HT-29 (cell line): ENCODE measurements at regions not wholly inside any gene's neighbourhood (a gene's known extent, or its start where the extent isn't known, plus 50 kb on each side); places are given as distances from the start of the nearest gene placed in this dataset.
"Not testable (repeated sequence)": the region's sequence is repeated elsewhere in the genome, so short reads cannot be mapped to it uniquely, and the experiment has no call there.

Source experiments
- DNase-seq: peaks from one replicate; pipeline ENCODE4 v3.0.0-alpha.2; 2015; ENCODE audit warnings: low spot score

- DNase-seq: no peak
Observed at GRCh38 chr4:187060551-187060950, 336.9 kb upstream of the FAT1 start.

DNA sequence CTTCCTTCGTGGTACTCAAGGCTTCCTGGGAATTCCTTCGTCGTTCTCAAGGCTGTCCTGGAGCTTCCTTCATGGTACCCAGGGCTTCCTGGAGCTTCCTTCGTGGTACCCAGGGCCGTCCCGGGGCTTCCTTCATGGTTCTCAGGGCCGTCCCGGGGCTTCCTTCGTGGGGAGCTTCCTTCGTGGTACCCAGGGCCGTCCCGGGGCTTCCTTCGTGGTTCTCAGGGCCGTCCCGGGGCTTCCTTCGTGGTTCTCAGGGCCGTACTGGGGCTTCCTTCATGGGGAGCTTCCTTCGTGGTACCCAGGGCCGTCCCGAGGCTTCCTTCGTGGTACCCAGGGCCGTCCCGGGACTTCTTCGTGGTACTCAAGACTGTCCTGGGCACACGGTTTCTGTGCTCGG is 339.6 kb upstream of the FAT1 start:
- no peak for DNase-seq

DNA sequence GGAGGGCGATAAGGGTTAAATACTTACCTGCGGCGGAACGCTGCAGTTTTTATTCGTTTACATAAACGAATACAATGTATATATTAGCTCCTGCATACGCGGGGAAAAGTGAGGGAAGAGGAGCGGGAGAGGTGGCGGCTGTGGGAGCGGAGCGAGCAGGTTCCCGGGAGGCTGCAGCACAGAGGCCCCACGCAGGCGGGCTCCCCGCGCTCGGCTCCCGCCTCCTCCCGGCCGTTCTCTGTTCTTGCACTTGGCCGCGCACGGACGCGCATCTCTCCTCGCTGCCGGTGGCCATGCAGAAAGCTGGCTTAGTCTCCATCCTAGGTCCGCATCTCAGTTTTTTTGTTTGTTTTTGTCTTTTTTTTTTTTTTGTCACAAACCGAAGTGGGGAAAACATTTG is 340.4 kb upstream of the FAT1 start:
- no peak for DNase-seq

GRCh38 chr4:187065396-187065795 is 341.7 kb upstream of the FAT1 start:
- no peak for DNase-seq

DNA sequence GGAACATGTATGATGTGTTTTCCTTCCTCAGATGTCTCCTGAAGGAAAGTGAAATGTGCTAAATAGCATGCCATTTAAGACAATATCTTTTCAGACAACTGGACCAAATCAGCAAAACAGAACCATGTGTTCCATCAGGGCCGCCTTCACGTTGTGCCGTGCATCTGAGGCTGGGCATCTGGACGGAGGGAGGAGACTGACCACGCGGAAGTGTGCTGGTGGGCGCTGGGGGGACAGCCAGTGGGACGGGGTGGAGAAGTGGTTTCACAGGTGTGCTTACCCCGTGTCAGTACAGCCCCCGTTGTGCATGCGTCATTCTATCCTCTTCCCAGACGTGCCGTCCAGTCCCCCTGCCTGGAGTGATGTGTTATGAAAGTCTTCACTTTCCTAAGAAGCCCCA is 342.1 kb upstream of the FAT1 start:
- no peak for DNase-seq

DNA sequence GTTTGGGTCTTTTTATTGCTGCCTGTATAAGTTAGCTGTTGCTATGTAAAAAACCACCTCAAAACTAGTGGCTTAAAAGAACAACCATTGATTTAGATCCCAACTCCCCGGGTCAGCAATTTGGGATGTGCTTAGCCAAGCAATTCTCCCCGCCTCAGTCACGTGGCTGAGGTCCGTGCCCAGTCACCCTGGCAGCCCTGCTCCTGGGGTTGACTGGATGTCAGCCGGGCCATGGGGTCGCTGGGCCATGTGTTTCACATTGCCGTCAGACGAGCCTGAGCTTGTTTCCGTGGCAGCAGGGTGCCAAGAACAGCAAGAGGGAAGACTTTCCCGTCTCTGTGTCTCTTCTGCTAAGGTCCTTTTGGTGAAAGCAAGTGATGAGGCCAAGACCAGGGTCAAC is 345.7 kb upstream of the FAT1 start:
- no peak for DNase-seq

DNA sequence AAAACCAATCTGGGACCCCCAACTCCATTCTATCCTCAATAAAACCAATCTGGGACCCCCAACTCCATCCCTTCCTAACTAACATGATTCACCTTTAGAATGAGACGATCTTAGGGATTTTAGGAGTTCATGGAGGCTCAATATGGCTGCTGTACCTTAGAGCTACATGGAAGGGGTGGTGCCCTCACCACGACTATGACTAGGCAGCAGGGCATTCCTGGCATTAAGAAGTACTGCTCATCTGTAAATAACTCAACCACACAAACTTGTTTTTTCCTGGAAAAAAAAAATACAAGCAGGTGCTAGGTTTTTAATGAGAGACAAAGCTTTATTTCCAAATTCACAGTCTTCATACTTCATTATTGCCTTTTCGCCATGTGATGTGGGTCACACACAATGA is 346.5 kb upstream of the FAT1 start:
- no peak for DNase-seq

DNA sequence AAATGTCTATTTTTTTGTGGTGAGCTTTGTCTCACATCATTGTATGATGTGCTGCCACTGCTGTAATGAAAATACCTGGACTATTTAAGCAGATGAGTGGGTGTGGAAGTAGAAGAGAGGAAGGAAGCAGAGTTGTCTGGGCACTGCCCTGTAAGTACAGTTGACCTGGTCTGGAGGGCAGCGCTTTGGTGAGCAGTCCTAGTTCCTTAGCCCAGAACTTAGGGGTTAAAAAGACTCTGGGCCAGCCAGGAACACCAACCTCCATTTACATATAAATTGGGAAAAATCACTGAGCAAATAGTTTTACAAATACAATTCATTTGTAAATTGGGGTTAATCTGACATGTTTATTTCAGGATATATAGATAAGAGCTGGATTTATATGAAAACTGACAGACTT is 347.1 kb upstream of the FAT1 start:
- DNase-seq: no peak

DNA sequence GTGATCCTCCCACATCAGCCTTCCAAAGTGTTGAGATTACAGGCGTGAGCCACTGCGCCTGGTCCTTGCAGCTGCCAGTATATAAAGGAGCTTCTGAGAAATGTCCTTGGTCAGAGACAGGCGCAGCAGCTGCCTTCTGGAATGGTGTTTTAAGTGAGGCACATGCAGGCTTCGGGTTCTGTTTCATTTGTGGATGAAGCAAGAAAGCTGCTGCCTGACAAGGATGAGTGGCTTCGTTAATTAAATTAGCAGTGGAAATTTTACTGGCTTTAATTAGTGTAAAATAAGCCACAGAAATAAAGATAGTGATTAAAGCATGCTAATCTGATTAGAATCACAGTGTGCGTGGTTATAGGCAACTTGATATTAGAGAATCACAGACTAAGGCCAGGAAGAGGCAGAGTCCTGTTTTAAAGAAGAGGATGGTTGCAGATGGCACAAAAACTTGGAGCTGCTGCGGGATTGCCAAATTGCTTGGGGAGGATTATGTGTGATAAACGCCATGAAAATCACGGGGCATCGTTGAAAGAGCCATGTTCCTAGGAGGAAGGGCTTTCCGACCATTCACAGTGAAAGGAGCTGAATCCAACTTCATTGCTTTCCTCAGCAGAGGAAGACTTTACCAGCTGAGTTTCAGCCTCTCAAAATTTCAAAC is 348.4 kb upstream of the FAT1 start:
- no peak for DNase-seq

GRCh38 chr4:187073820-187074219 is 350.2 kb upstream of the FAT1 start:
- DNase-seq: no peak

- no peak for DNase-seq
Observed at GRCh38 chr4:187075514-187075913, 351.9 kb upstream of the FAT1 start.

DNA sequence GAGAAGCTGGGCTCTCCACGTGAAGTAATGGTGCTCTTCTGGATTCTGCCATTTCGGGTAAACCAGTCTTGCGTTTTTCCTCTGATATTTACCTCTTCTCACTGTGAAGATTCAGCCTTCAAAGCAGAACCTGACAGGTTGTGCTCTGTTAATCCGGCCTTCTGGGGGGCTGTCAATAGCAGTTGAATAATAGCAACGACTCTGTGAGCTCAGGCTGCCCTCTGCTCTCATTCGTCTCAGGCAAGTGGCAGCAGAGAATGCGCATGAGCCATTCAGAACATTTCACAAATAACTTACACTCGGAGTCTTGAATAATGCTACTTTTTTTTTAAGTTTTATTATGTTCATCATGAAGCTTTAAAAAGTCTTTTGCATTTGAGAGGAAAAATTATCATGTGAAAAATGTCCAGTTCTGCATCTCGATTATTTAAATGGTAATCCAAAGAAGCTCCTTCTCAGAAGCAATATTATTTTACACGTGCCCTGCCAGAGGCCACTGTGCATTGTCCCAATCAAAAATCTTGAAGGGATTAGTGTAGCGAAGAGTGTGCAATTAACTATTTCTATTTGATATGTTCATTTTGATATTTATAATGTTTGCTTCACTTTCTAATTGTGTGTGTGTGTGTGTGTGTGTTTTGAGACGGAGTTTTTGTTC is 354.2 kb upstream of the FAT1 start:
- no peak for DNase-seq

GRCh38 chr4:187084701-187085100 is 361.0 kb upstream of the FAT1 start:
- DNase-seq: no peak

DNA sequence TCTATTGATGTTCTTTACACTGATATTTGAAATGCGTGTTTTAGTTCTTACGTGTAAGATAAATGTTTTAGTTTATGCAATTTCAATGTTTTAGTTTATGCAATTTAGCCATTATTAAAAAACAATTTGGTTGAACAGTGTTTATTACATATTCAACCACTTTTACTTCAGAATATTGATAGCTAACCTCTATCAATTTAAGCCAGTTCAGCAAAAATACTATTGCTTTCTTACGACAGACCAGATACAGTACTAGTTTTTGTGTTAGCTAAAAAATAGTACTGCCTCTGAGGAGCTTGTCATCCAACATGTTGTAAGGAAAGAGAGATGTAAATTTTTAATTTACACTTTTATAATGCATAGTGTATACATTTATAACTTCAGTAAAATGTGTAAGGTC is 361.7 kb upstream of the FAT1 start:
- DNase-seq: no peak

DNA sequence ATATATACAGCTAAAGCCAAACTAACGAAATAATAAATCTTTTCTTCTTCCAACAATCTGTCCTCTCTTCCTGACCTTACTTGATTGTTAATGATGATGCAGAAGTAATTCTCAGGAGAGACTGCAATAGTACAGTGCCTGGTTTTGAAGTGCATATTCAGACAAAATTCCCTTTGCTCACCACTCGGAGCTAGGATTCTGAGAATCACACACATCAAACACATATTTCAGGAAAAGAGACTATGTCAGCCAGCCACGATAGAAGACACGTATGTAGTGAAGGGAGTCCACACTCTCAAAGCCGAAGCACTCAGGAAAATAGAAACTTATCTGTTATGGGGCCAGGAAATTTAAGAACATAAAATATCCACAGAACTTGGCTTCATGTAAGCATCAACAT is 362.5 kb upstream of the FAT1 start:
- no peak for DNase-seq

GRCh38 chr4:187088070-187088799 is 364.6 kb upstream of the FAT1 start:
- no peak for DNase-seq

GRCh38 chr4:187090401-187090800 is 366.7 kb upstream of the FAT1 start:
- no peak for DNase-seq

GRCh38 chr4:187090832-187091231 is 367.2 kb upstream of the FAT1 start:
- not testable (repeated sequence) for DNase-seq

DNA sequence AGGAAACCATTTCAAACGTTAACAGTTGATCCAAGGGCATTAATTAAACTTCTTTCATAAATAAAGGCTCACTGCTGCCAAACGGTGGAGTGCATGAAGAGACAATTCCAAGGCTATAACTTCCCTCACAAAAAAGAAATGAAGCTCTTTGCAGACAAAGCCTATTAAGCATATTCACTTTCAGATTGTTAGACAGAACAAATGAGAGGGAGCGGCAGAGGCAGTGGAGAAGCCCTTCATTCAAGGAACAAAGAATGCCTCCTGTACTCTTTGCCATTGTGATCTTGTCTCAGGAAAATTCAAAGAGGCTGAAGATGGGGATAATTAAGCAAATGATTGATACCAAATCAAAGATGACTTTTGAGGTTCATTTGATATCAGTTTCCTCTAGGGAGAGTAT is 370.5 kb upstream of the FAT1 start:
- DNase-seq: no peak

DNA sequence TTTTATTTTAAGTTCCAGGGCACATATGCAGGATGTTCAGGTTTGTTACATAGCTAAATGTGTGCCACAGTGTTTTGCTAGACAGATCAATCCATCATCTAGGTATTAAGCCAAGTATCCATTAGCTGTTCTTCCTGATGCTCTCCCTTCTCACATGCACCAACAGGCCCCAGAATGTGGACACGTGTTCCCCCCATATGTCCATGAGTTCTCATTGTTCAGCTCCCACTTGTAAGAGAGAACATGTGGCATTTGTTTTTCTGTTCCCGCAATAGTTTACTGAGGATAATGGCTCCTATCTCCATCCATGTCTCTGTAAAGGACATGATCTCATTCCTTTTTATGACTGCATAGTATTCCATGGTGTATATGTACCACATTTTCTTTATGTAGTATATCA is 374.8 kb upstream of the FAT1 start:
- no peak for DNase-seq

- DNase-seq: no peak
Observed at GRCh38 chr4:187103351-187103750, 379.7 kb upstream of the FAT1 start.

DNA sequence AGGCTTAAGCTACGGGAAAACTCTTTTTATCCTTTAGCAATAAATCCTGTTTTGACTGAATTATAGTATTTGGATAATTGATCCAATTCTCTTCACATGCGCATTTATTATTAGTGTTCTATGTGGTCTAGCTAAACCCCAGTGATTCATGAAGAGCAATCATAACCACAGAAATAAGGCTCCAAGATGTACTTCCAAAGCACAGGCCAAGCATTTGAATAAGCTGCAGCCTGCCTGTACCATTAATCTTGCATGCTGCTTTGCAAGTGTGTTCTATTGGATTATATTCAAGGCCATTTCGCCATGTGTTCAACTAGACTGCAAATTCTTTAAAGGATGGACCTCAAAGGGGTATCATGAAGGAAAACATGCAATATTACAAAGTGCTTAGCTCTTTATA is 385.2 kb upstream of the FAT1 start:
- no peak for DNase-seq

- no peak for DNase-seq
Observed at GRCh38 chr4:187109636-187110035, 386.0 kb upstream of the FAT1 start.
